ENCODE measurements at regions not wholly inside any gene's neighbourhood (a gene's known extent, or its start where the extent isn't known, plus 50 kb on each side); places are given as distances from the start of the nearest gene placed in this dataset.
"Not testable (repeated sequence)": the region's sequence is repeated elsewhere in the genome, so short reads cannot be mapped to it uniquely, and the experiment has no call there.

GRCh38 chr10:65762311-65762710, 1163.5 kb upstream of the LRRTM3 start:
- Histone ChIP-seq H3K27me3 (ENCODE audit: control insufficient read depth, insufficient read depth, low read length) (no peaks in the 10 kb centered on the region), H3K4me1 (ENCODE audit: control insufficient read depth, insufficient read depth, low read length) (no peaks in the 10 kb centered on the region), H3K9ac (ENCODE audit: low read length) (no peak overlapping the region), H3K4me3 (ENCODE audit: low read length) (no peak overlapping the region), H3K36me3 (ENCODE audit: control insufficient read depth, insufficient read depth, low read length) (no peaks in the 10 kb centered on the region), H3K27ac (ENCODE audit: low read depth, low read length) (no peak overlapping the region)

- no peaks in the 10 kb centered on the region for H3K4me1 ChIP-seq (ENCODE audit: control insufficient read depth, insufficient read depth, low read length)
- no peaks in the 10 kb centered on the region for H3K27me3 ChIP-seq (ENCODE audit: control insufficient read depth, insufficient read depth, low read length)
- H3K36me3 ChIP-seq (ENCODE audit: control insufficient read depth, insufficient read depth, low read length): no peaks in the 10 kb centered on the region
- no peak overlapping the region for H3K27ac ChIP-seq (ENCODE audit: low read depth, low read length)
- no peak overlapping the region for H3K4me3 ChIP-seq (ENCODE audit: low read length)
- no peak overlapping the region for H3K9ac ChIP-seq (ENCODE audit: low read length)
These were observed 1160.8 kb upstream of the LRRTM3 start for GRCh38 chr10:65765006-65765541.

GRCh38 chr10:65769828-65770227, 1156.0 kb upstream of the LRRTM3 start:
- Histone ChIP-seq H3K9ac (ENCODE audit: low read length) (no peak overlapping the region), H3K27ac (ENCODE audit: low read depth, low read length) (no peak overlapping the region), H3K4me3 (ENCODE audit: low read length) (no peak overlapping the region), H3K4me1 (ENCODE audit: control insufficient read depth, insufficient read depth, low read length) (no peaks in the 10 kb centered on the region), H3K27me3 (ENCODE audit: control insufficient read depth, insufficient read depth, low read length) (no peaks in the 10 kb centered on the region), H3K36me3 (ENCODE audit: control insufficient read depth, insufficient read depth, low read length) (no peaks in the 10 kb centered on the region)

- Histone ChIP-seq H3K4me3 (ENCODE audit: low read length) (no peak overlapping the region), H3K27ac (ENCODE audit: low read depth, low read length) (no peak overlapping the region), H3K27me3 (ENCODE audit: control insufficient read depth, insufficient read depth, low read length) (no peaks in the 10 kb centered on the region), H3K9ac (ENCODE audit: low read length) (no peak overlapping the region), H3K4me1 (ENCODE audit: control insufficient read depth, insufficient read depth, low read length) (no peaks in the 10 kb centered on the region), H3K36me3 (ENCODE audit: control insufficient read depth, insufficient read depth, low read length) (no peaks in the 10 kb centered on the region)
These were observed 1147.1 kb upstream of the LRRTM3 start for GRCh38 chr10:65778753-65779152.

- no peak overlapping the region for H3K9ac ChIP-seq (ENCODE audit: low read length)
- H3K4me3 ChIP-seq (ENCODE audit: low read length): no peak overlapping the region
- no peaks in the 10 kb centered on the region for H3K4me1 ChIP-seq (ENCODE audit: control insufficient read depth, insufficient read depth, low read length)
- no peak overlapping the region for H3K27ac ChIP-seq (ENCODE audit: low read depth, low read length)
- no peaks in the 10 kb centered on the region for H3K27me3 ChIP-seq (ENCODE audit: control insufficient read depth, insufficient read depth, low read length)
- H3K36me3 ChIP-seq (ENCODE audit: control insufficient read depth, insufficient read depth, low read length): no peaks in the 10 kb centered on the region
These were observed 1145.9 kb upstream of the LRRTM3 start for GRCh38 chr10:65779985-65780384.

GRCh38 chr10:65786279-65786678, 1139.6 kb upstream of the LRRTM3 start:
- Histone ChIP-seq H3K4me3 (ENCODE audit: low read length) (no peak overlapping the region), H3K36me3 (ENCODE audit: control insufficient read depth, insufficient read depth, low read length) (no peaks in the 10 kb centered on the region), H3K27me3 (ENCODE audit: control insufficient read depth, insufficient read depth, low read length) (no peaks in the 10 kb centered on the region), H3K9ac (ENCODE audit: low read length) (no peak overlapping the region), H3K27ac (ENCODE audit: low read depth, low read length) (no peak overlapping the region), H3K4me1 (ENCODE audit: control insufficient read depth, insufficient read depth, low read length) (no peaks in the 10 kb centered on the region)

- H3K27me3 ChIP-seq (ENCODE audit: control insufficient read depth, insufficient read depth, low read length): no peaks in the 10 kb centered on the region
- no peaks in the 10 kb centered on the region for H3K4me1 ChIP-seq (ENCODE audit: control insufficient read depth, insufficient read depth, low read length)
- H3K9ac ChIP-seq (ENCODE audit: low read length): no peak overlapping the region
- no peaks in the 10 kb centered on the region for H3K36me3 ChIP-seq (ENCODE audit: control insufficient read depth, insufficient read depth, low read length)
- H3K27ac ChIP-seq (ENCODE audit: low read depth, low read length): no peak overlapping the region
- no peak overlapping the region for H3K4me3 ChIP-seq (ENCODE audit: low read length)
These were observed 1138.3 kb upstream of the LRRTM3 start for GRCh38 chr10:65787571-65787970.

- H3K36me3 ChIP-seq (ENCODE audit: control insufficient read depth, insufficient read depth, low read length): no peaks in the 10 kb centered on the region
- no peak overlapping the region for H3K27ac ChIP-seq (ENCODE audit: low read depth, low read length)
- no peak overlapping the region for H3K9ac ChIP-seq (ENCODE audit: low read length)
- H3K27me3 ChIP-seq (ENCODE audit: control insufficient read depth, insufficient read depth, low read length): no peaks in the 10 kb centered on the region
- no peaks in the 10 kb centered on the region for H3K4me1 ChIP-seq (ENCODE audit: control insufficient read depth, insufficient read depth, low read length)
- no peak overlapping the region for H3K4me3 ChIP-seq (ENCODE audit: low read length)
These were observed 1137.6 kb upstream of the LRRTM3 start for GRCh38 chr10:65788271-65788670.

GRCh38 chr10:65791979-65792378, 1133.9 kb upstream of the LRRTM3 start:
- Histone ChIP-seq H3K4me3 (ENCODE audit: low read length) (no peak overlapping the region), H3K4me1 (ENCODE audit: control insufficient read depth, insufficient read depth, low read length) (no peaks in the 10 kb centered on the region), H3K9ac (ENCODE audit: low read length) (no peak overlapping the region), H3K36me3 (ENCODE audit: control insufficient read depth, insufficient read depth, low read length) (no peaks in the 10 kb centered on the region), H3K27me3 (ENCODE audit: control insufficient read depth, insufficient read depth, low read length) (no peaks in the 10 kb centered on the region), H3K27ac (ENCODE audit: low read depth, low read length) (no peak overlapping the region)

- no peaks in the 10 kb centered on the region for H3K36me3 ChIP-seq (ENCODE audit: control insufficient read depth, insufficient read depth, low read length)
- no peak overlapping the region for H3K9ac ChIP-seq (ENCODE audit: low read length)
- H3K4me1 ChIP-seq (ENCODE audit: control insufficient read depth, insufficient read depth, low read length): no peaks in the 10 kb centered on the region
- no peaks in the 10 kb centered on the region for H3K27me3 ChIP-seq (ENCODE audit: control insufficient read depth, insufficient read depth, low read length)
- H3K4me3 ChIP-seq (ENCODE audit: low read length): no peak overlapping the region
- no peak overlapping the region for H3K27ac ChIP-seq (ENCODE audit: low read depth, low read length)
These were observed 1132.0 kb upstream of the LRRTM3 start for GRCh38 chr10:65793738-65794425.

GRCh38 chr10:65794861-65795260, 1131.0 kb upstream of the LRRTM3 start:
- H3K27ac ChIP-seq (ENCODE audit: low read depth, low read length); H3K4me1 ChIP-seq (ENCODE audit: control insufficient read depth, insufficient read depth, low read length); H3K9ac ChIP-seq (ENCODE audit: low read length); H3K27me3 ChIP-seq (ENCODE audit: control insufficient read depth, insufficient read depth, low read length); H3K4me3 ChIP-seq (ENCODE audit: low read length); H3K36me3 ChIP-seq (ENCODE audit: control insufficient read depth, insufficient read depth, low read length): not testable (repeated sequence)

- H3K4me1 ChIP-seq (ENCODE audit: control insufficient read depth, insufficient read depth, low read length): no peaks in the 10 kb centered on the region
- H3K4me3 ChIP-seq (ENCODE audit: low read length): no peak overlapping the region
- no peak overlapping the region for H3K9ac ChIP-seq (ENCODE audit: low read length)
- no peaks in the 10 kb centered on the region for H3K36me3 ChIP-seq (ENCODE audit: control insufficient read depth, insufficient read depth, low read length)
- no peak overlapping the region for H3K27ac ChIP-seq (ENCODE audit: low read depth, low read length)
- no peaks in the 10 kb centered on the region for H3K27me3 ChIP-seq (ENCODE audit: control insufficient read depth, insufficient read depth, low read length)
These were observed 1129.4 kb upstream of the LRRTM3 start for GRCh38 chr10:65796472-65796871.

GRCh38 chr10:65798133-65798532, 1127.7 kb upstream of the LRRTM3 start:
- no peaks in the 10 kb centered on the region for H3K27me3 ChIP-seq (ENCODE audit: control insufficient read depth, insufficient read depth, low read length)
- H3K36me3 ChIP-seq (ENCODE audit: control insufficient read depth, insufficient read depth, low read length): no peaks in the 10 kb centered on the region
- H3K4me1 ChIP-seq (ENCODE audit: control insufficient read depth, insufficient read depth, low read length): no peaks in the 10 kb centered on the region
- no peak overlapping the region for H3K4me3 ChIP-seq (ENCODE audit: low read length)
- no peak overlapping the region for H3K9ac ChIP-seq (ENCODE audit: low read length)
- no peak overlapping the region for H3K27ac ChIP-seq (ENCODE audit: low read depth, low read length)
